Endothelial cell of umbilical vein (primary cell): ENCODE measurements at regions not wholly inside any gene's neighbourhood (a gene's known extent, or its start where the extent isn't known, plus 50 kb on each side); places are given as distances from the start of the nearest gene placed in this dataset.

Experiments
- BruUV-seq: library from RNA; stranded (reverse); fragments of 400-500 nt; replicated peaks from 2 replicates; lab custom pipeline; 2021; lab: Mats Ljungman, UMichigan
- CTCF ChIA-PET: fragments of 300-600, 350-600 bp; sonication (Branson Sonifier 250); formaldehyde crosslinking; loops from one replicate; lab custom pipeline; 2021; ENCODE audit warnings: antibody characterized with exemption, inconsistent platforms; lab: Charles Lee
- POLR2A ChIA-PET: fragments of 300-600, 350-600 bp; sonication (Branson Sonifier 250); formaldehyde crosslinking; loops from one replicate; lab custom pipeline; 2021; ENCODE audit warnings: antibody characterized with exemption, inconsistent platforms; lab: Charles Lee
- DNase-seq: peaks from one replicate; pipeline ENCODE4 v3.0.0-alpha.2; 2011; ENCODE audit warnings: low read depth, low spot score
- FAIRE-seq: peaks from 2 replicates; lab custom pipeline; 2011; peaks lifted over from hg19 to GRCh38; lab: Jason Lieb, UNC
- H2AFZ ChIP-seq: 2 replicates; pipeline ENCODE4 v1.6.0; 2012; ENCODE audit warnings: low read depth, low read length, control low read depth, inconsistent platforms
- H3K27ac ChIP-seq: 2 replicates; pipeline ENCODE4 v1.5.1; 2011; ENCODE audit warnings: low read depth, mild to moderate bottlenecking, control low read depth, low read length, moderate library complexity; ENCODE audit not compliant: insufficient read depth
- H3K27me3 ChIP-seq, 2 experiments: 2 replicates each; pipeline versions ENCODE4 v1.6.0 to v1.6.1; 2011; ENCODE audit warnings: low read length in 2 of 2, mixed read lengths in 1 of 2; ENCODE audit not compliant: control insufficient read depth in 2 of 2, insufficient read depth in 2 of 2
- H3K36me3 ChIP-seq, 2 experiments: 2 replicates in 1 of 2; 3 replicates in 1 of 2; pipeline ENCODE4 v1.5.1; 2011; ENCODE audit warnings: low read length in 2 of 2, mild to moderate bottlenecking in 1 of 2, moderate library complexity in 1 of 2; ENCODE audit not compliant: control insufficient read depth in 2 of 2, insufficient read depth in 2 of 2; ENCODE audit errors: extremely low read depth in 1 of 2
- H3K4me1 ChIP-seq: 3 replicates; pipeline ENCODE4 v1.5.1; 2011; ENCODE audit warnings: mild to moderate bottlenecking, low read length; ENCODE audit not compliant: control insufficient read depth, insufficient read depth; ENCODE audit errors: extremely low read depth
- H3K4me2 ChIP-seq: 2 replicates; pipeline ENCODE4 v1.6.1; 2011; ENCODE audit warnings: low read length, control low read depth, mixed read lengths; ENCODE audit not compliant: insufficient read depth
- H3K4me3 ChIP-seq, 3 experiments: fragments of 200-600 bp in 1 of 3; sonication (generic), shearing (Covaris generic) in 1 of 3; replicated peaks in 1 of 3; 2 replicates each; pipeline ENCODE4 v1.5.1; 2011 to 2016; ENCODE audit warnings: control low read depth in 3 of 3, low read length in 3 of 3, mild to moderate bottlenecking in 2 of 3, inconsistent platforms in 1 of 3, low read depth in 1 of 3, moderate library complexity in 1 of 3; ENCODE audit not compliant: insufficient read depth in 1 of 3
- H3K79me2 ChIP-seq: 2 replicates; pipeline ENCODE4 v1.6.0; 2012; ENCODE audit warnings: low read length, inconsistent platforms; ENCODE audit not compliant: control insufficient read depth, insufficient read depth
- H3K9ac ChIP-seq: replicated peaks from 2 replicates; pipeline ENCODE3; 2011; ENCODE audit warnings: low read length, control low read depth; ENCODE audit not compliant: insufficient read depth; ENCODE audit errors: extremely low read depth
- H3K9me1 ChIP-seq: replicated peaks from 3 replicates; pipeline ENCODE4 v1.6.0; 2011; ENCODE audit warnings: mild to moderate bottlenecking, low read length; ENCODE audit not compliant: control insufficient read depth, insufficient read depth; ENCODE audit errors: extremely low read depth
- H3K9me3 ChIP-seq: replicated peaks from 2 replicates; pipeline ENCODE4 v1.5.1; 2012; ENCODE audit warnings: low read length, inconsistent platforms; ENCODE audit not compliant: control insufficient read depth, insufficient read depth
- H4K20me1 ChIP-seq: replicated peaks from 2 replicates; pipeline ENCODE3; 2011; ENCODE audit warnings: mild to moderate bottlenecking, low read length; ENCODE audit not compliant: control insufficient read depth, insufficient read depth; ENCODE audit errors: extremely low read depth
- EZH2 ChIP-seq: IDR thresholded peaks from 2 replicates; pipeline ENCODE4 v1.6.1; 2012; ENCODE audit warnings: borderline replicate concordance, low read depth, mild to moderate bottlenecking, moderate library complexity, low read length, inconsistent platforms; ENCODE audit not compliant: severe bottlenecking
- FOS ChIP-seq: IDR thresholded peaks from 2 replicates; pipeline ENCODE4 v1.6.1; 2011; ENCODE audit warnings: mild to moderate bottlenecking, low read length, moderate library complexity, borderline replicate concordance; ENCODE audit not compliant: insufficient read depth
- GATA2 ChIP-seq: IDR thresholded peaks from 2 replicates; pipeline ENCODE4 v1.7.0; 2011; ENCODE audit warnings: low read depth, mild to moderate bottlenecking, moderate library complexity, mixed read lengths, low read length; ENCODE audit not compliant: insufficient read length, insufficient read depth
- JUN ChIP-seq: IDR thresholded peaks from 2 replicates; pipeline ENCODE4 v1.6.1; 2011; ENCODE audit warnings: borderline replicate concordance, low read depth; ENCODE audit not compliant: insufficient read length, insufficient read depth
- MYC ChIP-seq: IDR thresholded peaks from one replicate; pipeline ENCODE4 v1.6.1; 2011; ENCODE audit warnings: mild to moderate bottlenecking, low read depth, low read length
- POLR2A ChIP-seq: IDR thresholded peaks from 2 replicates; pipeline ENCODE4 v1.6.1; 2012; ENCODE audit warnings: low read depth, mild to moderate bottlenecking, control low read depth, low read length
- POLR2AphosphoS5 ChIP-seq: IDR thresholded peaks from 2 replicates; pipeline ENCODE4 v1.6.1; 2012; ENCODE audit warnings: low read depth, mild to moderate bottlenecking, control low read depth, low read length, moderate library complexity; ENCODE audit not compliant: insufficient read depth
- dilution Hi-C: fragments of 300-500 bp; cut with MboI; formaldehyde crosslinking; loops from one replicate; pipeline ENCODE4 v1.15.0; 2019; ENCODE audit warnings: low sequenced_read_pairs; ENCODE audit not compliant: extremely low pct_ligation_motif_present
- intact Hi-C: fragments of 100-400 bp; cut with micrococcal nuclease; formaldehyde crosslinking; loops from one replicate; pipeline ENCODE4 v1.10.0; 2022
- TF ChIP-seq, protein P1 (sequence below), 2 donors: IDR thresholded peaks; 1 replicate in 1 of 2; 2 replicates in 1 of 2; pipeline ENCODE4 v1.5.1; 2011; ENCODE audit warnings: low read length in 2 of 2, mild to moderate bottlenecking in 2 of 2, moderate library complexity in 2 of 2, control low read depth in 1 of 2, inconsistent platforms in 1 of 2, low read depth in 1 of 2; ENCODE audit not compliant: insufficient read depth in 1 of 2; ENCODE audit errors: extremely low read depth in 1 of 2
- TF ChIP-seq, protein P2 (sequence below): IDR thresholded peaks from 2 replicates; pipeline ENCODE4 v1.6.1; 2011; ENCODE audit not compliant: insufficient read depth, insufficient read length

DNA sequence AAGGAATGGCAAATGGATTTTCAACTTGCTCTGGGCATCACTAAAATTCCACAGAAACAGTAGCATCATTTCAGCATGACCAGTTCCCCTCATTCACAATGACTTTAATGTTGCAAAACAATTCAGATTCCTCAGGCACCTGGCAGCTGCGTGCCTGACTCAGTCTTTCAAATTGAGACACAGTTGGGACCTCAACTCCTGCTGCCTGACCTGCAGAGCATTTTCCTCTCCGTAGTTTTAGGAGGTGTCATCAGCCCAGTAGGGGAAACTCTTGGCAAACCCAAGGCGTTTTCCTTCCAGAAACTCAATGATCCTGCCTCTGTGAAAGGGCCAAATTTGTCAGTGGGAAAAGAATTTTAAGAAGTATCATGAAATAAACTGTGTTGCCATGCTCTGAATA lies 388.9 kb downstream of the SPRY1 start:
- intact Hi-C loops (no loop called here), dilution Hi-C loops (no loop called here)
- DNase-seq (peak; percentile 10), FAIRE-seq (no peak)
- H4K20me1 ChIP-seq, result no peaks in the 10 kb centered on the region
- no peaks in the 10 kb centered on the region for H3K79me2 ChIP-seq
- no TSS peak for BruUV-seq
- H2AFZ ChIP-seq, result no peak overlapping the region
- H3K4me1 ChIP-seq, result peaks cover 8% of the 10 kb centered on the region
- H3K4me3 ChIP-seq, result no peak overlapping the region
- CTCF ChIA-PET, result no interaction called here
- no peak overlapping the region for H3K27ac ChIP-seq
- H3K9me3 ChIP-seq, result no peaks in the 10 kb centered on the region
- POLR2A ChIA-PET, result no interaction called here
- no peaks in the 10 kb centered on the region for H3K36me3 ChIP-seq
- no peak overlapping the region for H3K4me2 ChIP-seq
- H3K9me1 ChIP-seq, result no peaks in the 10 kb centered on the region
- H3K9ac ChIP-seq, result no peak overlapping the region
- TF ChIP-seq, protein P1, sequence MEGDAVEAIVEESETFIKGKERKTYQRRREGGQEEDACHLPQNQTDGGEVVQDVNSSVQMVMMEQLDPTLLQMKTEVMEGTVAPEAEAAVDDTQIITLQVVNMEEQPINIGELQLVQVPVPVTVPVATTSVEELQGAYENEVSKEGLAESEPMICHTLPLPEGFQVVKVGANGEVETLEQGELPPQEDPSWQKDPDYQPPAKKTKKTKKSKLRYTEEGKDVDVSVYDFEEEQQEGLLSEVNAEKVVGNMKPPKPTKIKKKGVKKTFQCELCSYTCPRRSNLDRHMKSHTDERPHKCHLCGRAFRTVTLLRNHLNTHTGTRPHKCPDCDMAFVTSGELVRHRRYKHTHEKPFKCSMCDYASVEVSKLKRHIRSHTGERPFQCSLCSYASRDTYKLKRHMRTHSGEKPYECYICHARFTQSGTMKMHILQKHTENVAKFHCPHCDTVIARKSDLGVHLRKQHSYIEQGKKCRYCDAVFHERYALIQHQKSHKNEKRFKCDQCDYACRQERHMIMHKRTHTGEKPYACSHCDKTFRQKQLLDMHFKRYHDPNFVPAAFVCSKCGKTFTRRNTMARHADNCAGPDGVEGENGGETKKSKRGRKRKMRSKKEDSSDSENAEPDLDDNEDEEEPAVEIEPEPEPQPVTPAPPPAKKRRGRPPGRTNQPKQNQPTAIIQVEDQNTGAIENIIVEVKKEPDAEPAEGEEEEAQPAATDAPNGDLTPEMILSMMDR (IDR thresholded peaks at IDR 0.05; ENCODE audit: extremely low read depth in 1 of 2, insufficient read depth in 1 of 2, low read depth in 1 of 2, low read length in 2 of 2), result no peak
- no peak for TF ChIP-seq MYC
- no peak for TF ChIP-seq GATA2
- TF ChIP-seq FOS, result no peak
- TF ChIP-seq, protein P2, sequence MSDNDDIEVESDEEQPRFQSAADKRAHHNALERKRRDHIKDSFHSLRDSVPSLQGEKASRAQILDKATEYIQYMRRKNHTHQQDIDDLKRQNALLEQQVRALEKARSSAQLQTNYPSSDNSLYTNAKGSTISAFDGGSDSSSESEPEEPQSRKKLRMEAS, result no peak
- no peak for TF ChIP-seq EZH2
- no peak for TF ChIP-seq JUN
- no peak for TF ChIP-seq POLR2A
- no peak for TF ChIP-seq POLR2AphosphoS5
- no peaks in the 10 kb centered on the region for H3K27me3 ChIP-seq
